OCI-LY7 (cell line): ENCODE measurements at regions not wholly inside any gene's neighbourhood (a gene's known extent, or its start where the extent isn't known, plus 50 kb on each side); places are given as distances from the start of the nearest gene placed in this dataset.

ENCODE experiments used
- BruUV-seq: library from RNA; stranded (reverse); fragments of 400-500 nt; replicated peaks from 2 replicates; lab custom pipeline; 2021; lab: Mats Ljungman, UMichigan
- CTCF ChIA-PET: fragments of 300-600 bp; sonication (Branson Sonifier 250); formaldehyde crosslinking; loops from one replicate; lab custom pipeline; 2022; ENCODE audit warnings: antibody characterized with exemption; ENCODE audit not compliant: unreplicated experiment; lab: Charles Lee
- POLR2A ChIA-PET: fragments of 300-600 bp; sonication (Branson Sonifier 250); formaldehyde crosslinking; loops from one replicate; lab custom pipeline; 2022; ENCODE audit warnings: antibody characterized with exemption; lab: Charles Lee
- DNase-seq: peaks from one replicate; pipeline ENCODE4 v3.0.0-alpha.2; 2015; ENCODE audit warnings: low spot score
- H2AFZ ChIP-seq: fragments of 200-600 bp; sonication (generic), shearing (Covaris generic); 2 replicates; pipeline ENCODE4 v1.6.1; 2014; ENCODE audit warnings: mild to moderate bottlenecking, antibody characterized with exemption, low read length, moderate library complexity
- H3K27ac ChIP-seq: fragments of 200-600 bp; sonication (generic); 2 replicates; pipeline ENCODE4 v1.5.1; 2014; ENCODE audit warnings: mixed run types, low read depth, mild to moderate bottlenecking, moderate library complexity, low read length, inconsistent platforms; ENCODE audit not compliant: poor library complexity, severe bottlenecking
- H3K36me3 ChIP-seq: fragments of 200-600 bp; sonication (generic); 2 replicates; pipeline ENCODE4 v1.6.1; 2014; ENCODE audit warnings: mild to moderate bottlenecking, antibody characterized with exemption, low read length, moderate library complexity, mixed read lengths; ENCODE audit not compliant: insufficient read depth
- H3K4me1 ChIP-seq: fragments of 200-600 bp; sonication (generic); 2 replicates; pipeline ENCODE4 v1.5.1; 2014; ENCODE audit warnings: mild to moderate bottlenecking, low read length; ENCODE audit not compliant: insufficient read depth, poor library complexity, severe bottlenecking
- H3K4me2 ChIP-seq: fragments of 200-600 bp; sonication (generic); 2 replicates; pipeline ENCODE4 v1.6.1; 2014; ENCODE audit warnings: mild to moderate bottlenecking, low read length
- H3K4me3 ChIP-seq: fragments of 200-600 bp; sonication (generic); 2 replicates; pipeline ENCODE4 v1.5.1; 2014; ENCODE audit warnings: mild to moderate bottlenecking, low read depth, low read length; ENCODE audit not compliant: poor library complexity, severe bottlenecking
- H3K79me2 ChIP-seq: fragments of 200-600 bp; sonication (generic); 2 replicates; pipeline ENCODE4 v1.6.1; 2016; ENCODE audit warnings: low read depth, mild to moderate bottlenecking, low read length, moderate library complexity, mixed read lengths; ENCODE audit not compliant: insufficient read depth
- H3K9me2 ChIP-seq: fragments of 200-600 bp; sonication (generic); 2 replicates; pipeline ENCODE4 v1.6.1; 2016; ENCODE audit warnings: mild to moderate bottlenecking, low read length, mixed read lengths; ENCODE audit not compliant: insufficient read depth
- H3K9me3 ChIP-seq: fragments of 200-600 bp; sonication (generic); 2 replicates; pipeline ENCODE4 v1.6.1; 2014; ENCODE audit warnings: mild to moderate bottlenecking, mixed run types, low read length, mixed read lengths
- H4K20me1 ChIP-seq: fragments of 200-600 bp; sonication (generic); 2 replicates; pipeline ENCODE4 v1.6.1; 2014; ENCODE audit warnings: mild to moderate bottlenecking, antibody characterized with exemption, low read length, moderate library complexity, mixed read lengths; ENCODE audit not compliant: insufficient read depth
- EZH2phosphoT487 ChIP-seq: fragments of 200-600 bp; sonication (generic); IDR thresholded peaks from 2 replicates; pipeline ENCODE4 v1.6.1; 2018; ENCODE audit warnings: low read depth, borderline replicate concordance, mild to moderate bottlenecking, mixed run types, antibody characterized with exemption, low read length, moderate library complexity, mixed read lengths
- intact Hi-C: fragments of 100-400 bp; cut with micrococcal nuclease; formaldehyde crosslinking; loops from one replicate; pipeline ENCODE4 v1.10.0; 2022; ENCODE audit not compliant: unreplicated experiment
- TF ChIP-seq, protein P1 (sequence below): fragments of 200-600 bp; sonication (generic); conservative IDR thresholded peaks from 2 replicates; pipeline ENCODE4 v1.5.1; 2014; ENCODE audit warnings: mild to moderate bottlenecking, antibody characterized with exemption, low read length, moderate library complexity, mixed read lengths

DNA sequence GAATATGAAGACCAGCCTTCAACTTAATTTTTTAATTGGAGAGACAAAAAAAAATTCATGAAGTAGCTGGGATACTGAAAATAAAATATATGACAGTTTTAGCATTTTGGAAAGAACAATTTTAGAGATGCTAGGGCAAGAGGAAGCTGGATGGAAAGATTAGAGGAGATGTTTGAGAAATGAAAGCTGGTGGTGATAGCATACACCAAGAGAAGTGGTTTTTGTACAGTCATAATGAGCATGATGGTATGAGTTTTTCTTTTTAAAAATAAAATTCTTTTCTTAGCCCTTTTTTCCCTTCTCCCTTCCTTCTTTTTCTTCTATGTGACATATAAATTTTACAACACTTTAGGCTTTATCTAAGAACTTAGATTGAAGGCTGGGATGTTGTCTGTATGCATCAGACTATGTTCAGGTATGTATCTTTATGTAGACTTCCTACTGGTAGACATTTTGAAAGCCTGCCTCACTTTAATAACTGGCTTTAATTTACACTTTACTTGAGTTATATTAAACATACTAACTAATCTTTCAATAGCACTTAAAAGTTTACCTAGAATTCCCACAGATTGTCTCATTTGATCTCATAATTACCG lies 522.5 kb downstream of the TLE4 start:
- Histone ChIP-seq H3K4me3 (no peak overlapping the region), H3K79me2 (no peaks in the 10 kb centered on the region), H3K9me3 (no peaks in the 10 kb centered on the region), H2AFZ (no peak overlapping the region), H3K36me3 (no peaks in the 10 kb centered on the region), H4K20me1 (no peaks in the 10 kb centered on the region), H3K4me2 (no peak overlapping the region), H3K27ac (no peak overlapping the region), H3K9me2 (no peaks in the 10 kb centered on the region), H3K4me1 (no peaks in the 10 kb centered on the region)
- BruUV-seq: no TSS peak
- ChIA-PET POLR2A (interaction anchor here (0.5 kb wide), 1 partner anchor 18 kb away, joined by 4 read pairs; no protein-coding TSS in a partner anchor), CTCF (no interaction called here)
- intact Hi-C loops: no loop called here
- no peak for DNase-seq
- TF ChIP-seq EZH2phosphoT487: no peak
- TF ChIP-seq, protein P1, sequence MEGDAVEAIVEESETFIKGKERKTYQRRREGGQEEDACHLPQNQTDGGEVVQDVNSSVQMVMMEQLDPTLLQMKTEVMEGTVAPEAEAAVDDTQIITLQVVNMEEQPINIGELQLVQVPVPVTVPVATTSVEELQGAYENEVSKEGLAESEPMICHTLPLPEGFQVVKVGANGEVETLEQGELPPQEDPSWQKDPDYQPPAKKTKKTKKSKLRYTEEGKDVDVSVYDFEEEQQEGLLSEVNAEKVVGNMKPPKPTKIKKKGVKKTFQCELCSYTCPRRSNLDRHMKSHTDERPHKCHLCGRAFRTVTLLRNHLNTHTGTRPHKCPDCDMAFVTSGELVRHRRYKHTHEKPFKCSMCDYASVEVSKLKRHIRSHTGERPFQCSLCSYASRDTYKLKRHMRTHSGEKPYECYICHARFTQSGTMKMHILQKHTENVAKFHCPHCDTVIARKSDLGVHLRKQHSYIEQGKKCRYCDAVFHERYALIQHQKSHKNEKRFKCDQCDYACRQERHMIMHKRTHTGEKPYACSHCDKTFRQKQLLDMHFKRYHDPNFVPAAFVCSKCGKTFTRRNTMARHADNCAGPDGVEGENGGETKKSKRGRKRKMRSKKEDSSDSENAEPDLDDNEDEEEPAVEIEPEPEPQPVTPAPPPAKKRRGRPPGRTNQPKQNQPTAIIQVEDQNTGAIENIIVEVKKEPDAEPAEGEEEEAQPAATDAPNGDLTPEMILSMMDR: no peak

DNA sequence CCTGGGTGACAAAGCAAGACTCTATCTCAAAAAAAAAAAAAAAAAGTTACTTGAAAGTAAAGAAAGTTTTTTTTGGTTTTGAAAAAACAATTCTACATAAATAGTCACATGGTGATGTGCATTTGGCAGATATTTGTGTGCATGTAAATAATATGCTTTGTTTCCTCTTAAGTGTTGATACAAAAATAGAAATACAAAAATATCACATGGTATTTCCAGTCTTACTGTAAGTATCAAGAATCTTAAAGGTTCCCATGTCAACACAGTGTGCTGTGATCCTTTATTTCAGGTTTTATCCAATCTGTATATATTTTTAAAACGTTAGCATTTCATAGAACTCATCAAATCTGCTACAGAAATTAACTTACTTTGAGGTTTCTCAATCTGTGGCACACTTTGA lies 521.9 kb downstream of the TLE4 start:
- Histone ChIP-seq H3K36me3 (no peaks in the 10 kb centered on the region), H3K79me2 (no peaks in the 10 kb centered on the region), H2AFZ (no peak overlapping the region), H3K4me3 (no peak overlapping the region), H3K27ac (no peak overlapping the region), H3K4me1 (no peaks in the 10 kb centered on the region), H3K9me2 (no peaks in the 10 kb centered on the region), H3K4me2 (no peak overlapping the region), H4K20me1 (no peaks in the 10 kb centered on the region), H3K9me3 (no peaks in the 10 kb centered on the region)
- CTCF ChIA-PET: no interaction called here
- BruUV-seq: no TSS peak
- no peak for DNase-seq
- POLR2A ChIA-PET: interaction anchor here (0.7 kb wide), 1 partner anchor 1874 kb away, joined by 6 read pairs; no protein-coding TSS in a partner anchor
- TF ChIP-seq, protein P1: no peak
- no peak for TF ChIP-seq EZH2phosphoT487
- intact Hi-C loops: no loop called here

DNA sequence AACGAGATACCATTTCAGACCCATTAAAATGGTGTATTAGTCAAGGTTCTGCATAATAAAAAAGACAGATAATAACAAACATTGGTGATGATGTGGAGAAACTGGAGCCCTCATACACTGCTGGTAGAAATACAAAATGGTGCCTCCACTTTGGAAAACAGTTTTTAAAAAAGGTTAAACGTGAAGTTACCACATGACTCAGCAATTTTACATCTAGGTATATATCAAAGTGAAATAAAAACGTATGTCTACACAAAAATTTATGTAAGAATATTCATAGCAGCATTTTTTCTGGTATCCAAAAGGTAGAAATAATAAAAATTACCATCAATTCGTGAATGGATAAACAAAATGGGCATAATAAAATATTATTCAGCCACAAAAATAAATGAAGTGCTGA lies 519.8 kb downstream of the TLE4 start:
- CTCF ChIA-PET: no interaction called here
- POLR2A ChIA-PET: no interaction called here
- Histone ChIP-seq H3K9me2 (no peaks in the 10 kb centered on the region), H3K4me2 (no peak overlapping the region), H4K20me1 (no peaks in the 10 kb centered on the region), H3K4me1 (no peaks in the 10 kb centered on the region), H3K4me3 (no peak overlapping the region), H3K79me2 (no peaks in the 10 kb centered on the region), H2AFZ (no peak overlapping the region), H3K36me3 (no peaks in the 10 kb centered on the region), H3K9me3 (no peaks in the 10 kb centered on the region), H3K27ac (no peak overlapping the region)
- intact Hi-C loops: no loop called here
- no TSS peak for BruUV-seq
- TF ChIP-seq, protein P1: no peak
- TF ChIP-seq EZH2phosphoT487: no peak
- no peak for DNase-seq
